Osteocyte (in vitro differentiated cells): ENCODE measurements at regions not wholly inside any gene's neighbourhood (a gene's known extent, or its start where the extent isn't known, plus 50 kb on each side); places are given as distances from the start of the nearest gene placed in this dataset.

Experiments used
- DNase-seq: peaks from one replicate; pipeline ENCODE4 v3.0.0; 2021; ENCODE audit warnings: mixed read lengths; ENCODE audit not compliant: unreplicated experiment; ENCODE audit errors: extremely low spot score
- H3K27ac Mint-ChIP-seq: one replicate; pipeline ENCODE4 v1.8.0; 2021; ENCODE audit warnings: mild to moderate bottlenecking, mixed read lengths; ENCODE audit not compliant: unreplicated experiment
- H3K27me3 Mint-ChIP-seq: one replicate; pipeline ENCODE4 v1.8.0; 2021; ENCODE audit warnings: mixed read lengths; ENCODE audit not compliant: unreplicated experiment
- H3K36me3 Mint-ChIP-seq: one replicate; pipeline ENCODE4 v1.8.0; 2021; ENCODE audit warnings: mixed read lengths; ENCODE audit not compliant: unreplicated experiment
- H3K4me1 Mint-ChIP-seq: one replicate; pipeline ENCODE4 v1.8.0; 2021; ENCODE audit warnings: mixed read lengths; ENCODE audit not compliant: unreplicated experiment
- H3K4me3 Mint-ChIP-seq: one replicate; pipeline ENCODE4 v1.8.0; 2021; ENCODE audit warnings: mild to moderate bottlenecking, moderate library complexity, mixed read lengths; ENCODE audit not compliant: unreplicated experiment
- H3K9me3 Mint-ChIP-seq: one replicate; pipeline ENCODE4 v1.8.0; 2021; ENCODE audit warnings: mixed read lengths; ENCODE audit not compliant: unreplicated experiment
- CTCF ChIP-seq: fragments of 200-600 bp; sonication (generic); IDR thresholded peaks from 2 replicates; pipeline ENCODE4 v1.5.0; 2021; ENCODE audit warnings: antibody characterized with exemption, mild to moderate bottlenecking, moderate library complexity

GRCh38 chr2:64838817-64839216 lies 150.4 kb upstream of the SLC1A4 start:
- Mint-ChIP-seq H3K27ac (peak overlapping the region; percentile 38), H3K27me3 (no peaks in the 10 kb centered on the region), H3K36me3 (no peaks in the 10 kb centered on the region), H3K9me3 (no peaks in the 10 kb centered on the region), H3K4me3 (no peak overlapping the region), H3K4me1 (peaks cover 34% of the 10 kb centered on the region)
- TF ChIP-seq CTCF = no peak
- DNase-seq = no peak

GRCh38 chr2:64839844-64840243 lies 149.4 kb upstream of the SLC1A4 start:
- H3K27ac Mint-ChIP-seq = no peak overlapping the region
- no peaks in the 10 kb centered on the region for H3K9me3 Mint-ChIP-seq
- H3K4me3 Mint-ChIP-seq = no peak overlapping the region
- no peaks in the 10 kb centered on the region for H3K27me3 Mint-ChIP-seq
- no peak for TF ChIP-seq CTCF
- no peaks in the 10 kb centered on the region for H3K36me3 Mint-ChIP-seq
- peaks cover 34% of the 10 kb centered on the region for H3K4me1 Mint-ChIP-seq
- no peak for DNase-seq

- Mint-ChIP-seq H3K27me3 (no peaks in the 10 kb centered on the region), H3K9me3 (no peaks in the 10 kb centered on the region), H3K4me1 (peaks cover 31% of the 10 kb centered on the region), H3K27ac (no peak overlapping the region), H3K36me3 (no peaks in the 10 kb centered on the region), H3K4me3 (no peak overlapping the region)
- no peak for DNase-seq
- no peak for TF ChIP-seq CTCF
Measured at GRCh38 chr2:64840426-64840881, 148.7 kb upstream of the SLC1A4 start.

- H3K4me1 Mint-ChIP-seq = peaks cover 28% of the 10 kb centered on the region
- no peak for DNase-seq
- no peak overlapping the region for H3K4me3 Mint-ChIP-seq
- H3K27ac Mint-ChIP-seq = no peak overlapping the region
- H3K36me3 Mint-ChIP-seq = no peaks in the 10 kb centered on the region
- no peaks in the 10 kb centered on the region for H3K9me3 Mint-ChIP-seq
- no peak for TF ChIP-seq CTCF
- H3K27me3 Mint-ChIP-seq = no peaks in the 10 kb centered on the region
Measured at GRCh38 chr2:64841461-64841860, 147.7 kb upstream of the SLC1A4 start.

GRCh38 chr2:64842030-64842429 lies 147.2 kb upstream of the SLC1A4 start:
- H3K36me3 Mint-ChIP-seq = no peaks in the 10 kb centered on the region
- no peak overlapping the region for H3K27ac Mint-ChIP-seq
- H3K4me3 Mint-ChIP-seq = no peak overlapping the region
- no peak for TF ChIP-seq CTCF
- no peaks in the 10 kb centered on the region for H3K27me3 Mint-ChIP-seq
- H3K4me1 Mint-ChIP-seq = peaks cover 25% of the 10 kb centered on the region
- DNase-seq = no peak
- H3K9me3 Mint-ChIP-seq = no peaks in the 10 kb centered on the region
